GM10266 (cell line): ENCODE measurements at regions not wholly inside any gene's neighbourhood (a gene's known extent, or its start where the extent isn't known, plus 50 kb on each side); places are given as distances from the start of the nearest gene placed in this dataset.

Experiments
- DNase-seq: peaks from one replicate; pipeline ENCODE4 v3.0.0; 2012; ENCODE audit errors: extremely low spot score
- TF ChIP-seq, protein P1 (sequence below): IDR thresholded peaks from 2 replicates; pipeline ENCODE4 v1.5.1; 2012; ENCODE audit warnings: mild to moderate bottlenecking, low read depth; ENCODE audit not compliant: control insufficient read depth, insufficient read depth; ENCODE audit errors: missing control alignments

DNA sequence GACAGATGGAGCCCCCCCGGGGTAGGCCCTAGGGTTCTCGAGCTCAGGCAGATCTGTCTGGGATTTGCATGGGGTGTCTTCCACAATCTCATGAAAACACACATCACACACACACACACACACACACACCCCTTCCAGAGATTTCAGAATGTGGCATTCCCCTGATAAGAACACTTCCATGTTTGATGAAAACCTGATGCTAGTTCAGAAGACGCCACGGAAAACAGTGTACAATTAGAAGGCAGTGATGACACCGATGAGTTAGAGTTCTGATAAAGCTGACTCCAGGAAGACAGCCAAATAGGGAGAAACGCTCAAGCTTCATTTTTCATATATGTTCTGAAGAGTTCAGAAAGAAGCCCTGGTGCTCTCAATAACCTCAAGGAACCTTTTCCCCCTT is 438.7 kb upstream of the JARID2 start:
- TF ChIP-seq, protein P1, sequence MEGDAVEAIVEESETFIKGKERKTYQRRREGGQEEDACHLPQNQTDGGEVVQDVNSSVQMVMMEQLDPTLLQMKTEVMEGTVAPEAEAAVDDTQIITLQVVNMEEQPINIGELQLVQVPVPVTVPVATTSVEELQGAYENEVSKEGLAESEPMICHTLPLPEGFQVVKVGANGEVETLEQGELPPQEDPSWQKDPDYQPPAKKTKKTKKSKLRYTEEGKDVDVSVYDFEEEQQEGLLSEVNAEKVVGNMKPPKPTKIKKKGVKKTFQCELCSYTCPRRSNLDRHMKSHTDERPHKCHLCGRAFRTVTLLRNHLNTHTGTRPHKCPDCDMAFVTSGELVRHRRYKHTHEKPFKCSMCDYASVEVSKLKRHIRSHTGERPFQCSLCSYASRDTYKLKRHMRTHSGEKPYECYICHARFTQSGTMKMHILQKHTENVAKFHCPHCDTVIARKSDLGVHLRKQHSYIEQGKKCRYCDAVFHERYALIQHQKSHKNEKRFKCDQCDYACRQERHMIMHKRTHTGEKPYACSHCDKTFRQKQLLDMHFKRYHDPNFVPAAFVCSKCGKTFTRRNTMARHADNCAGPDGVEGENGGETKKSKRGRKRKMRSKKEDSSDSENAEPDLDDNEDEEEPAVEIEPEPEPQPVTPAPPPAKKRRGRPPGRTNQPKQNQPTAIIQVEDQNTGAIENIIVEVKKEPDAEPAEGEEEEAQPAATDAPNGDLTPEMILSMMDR, result no peak
- DNase-seq, result no peak

DNA sequence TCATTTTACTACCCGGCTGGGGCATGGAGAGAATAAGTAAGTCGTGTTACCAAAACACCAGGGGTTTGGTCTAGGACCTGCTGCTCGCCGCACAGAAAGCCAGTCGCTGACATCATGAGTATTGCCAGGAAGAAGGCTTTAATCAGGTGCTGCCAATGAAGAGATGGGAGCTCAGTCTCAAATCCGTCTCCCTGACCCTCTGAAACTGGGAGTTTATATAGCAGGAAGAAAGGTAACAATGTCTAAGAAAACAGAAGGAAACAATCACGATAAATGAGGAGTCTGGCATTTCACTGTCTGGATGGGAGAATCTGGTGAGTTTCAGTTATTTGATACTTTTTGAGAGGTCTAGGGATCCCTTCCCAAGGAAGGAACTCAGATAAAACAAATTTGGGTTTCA is 437.9 kb upstream of the JARID2 start:
- TF ChIP-seq, protein P1, result no peak

DNA sequence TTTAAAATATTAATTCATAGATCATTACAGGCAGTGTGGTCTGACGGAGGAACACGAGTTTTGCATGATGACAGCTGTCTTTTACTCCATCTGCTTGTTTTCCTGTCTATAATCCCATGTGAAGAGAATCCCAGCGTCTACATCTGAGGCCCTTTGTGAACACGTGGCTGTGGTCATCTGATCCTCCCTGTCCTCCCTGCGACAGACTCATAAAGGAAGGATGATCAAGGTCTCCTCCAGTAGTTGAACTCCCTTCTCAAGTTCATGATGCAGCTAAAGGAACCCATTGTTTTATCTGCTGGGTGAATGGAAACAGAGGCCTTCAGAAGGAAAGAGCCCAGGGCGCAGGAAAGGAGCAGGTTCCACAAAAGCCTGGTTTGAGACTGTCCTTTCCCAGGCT is 435.8 kb upstream of the JARID2 start:
- TF ChIP-seq, protein P1, result no peak
- no peak for DNase-seq

More for the DNA sequence above, 437.9 kb upstream of the JARID2 start:
- no peak for DNase-seq

DNA sequence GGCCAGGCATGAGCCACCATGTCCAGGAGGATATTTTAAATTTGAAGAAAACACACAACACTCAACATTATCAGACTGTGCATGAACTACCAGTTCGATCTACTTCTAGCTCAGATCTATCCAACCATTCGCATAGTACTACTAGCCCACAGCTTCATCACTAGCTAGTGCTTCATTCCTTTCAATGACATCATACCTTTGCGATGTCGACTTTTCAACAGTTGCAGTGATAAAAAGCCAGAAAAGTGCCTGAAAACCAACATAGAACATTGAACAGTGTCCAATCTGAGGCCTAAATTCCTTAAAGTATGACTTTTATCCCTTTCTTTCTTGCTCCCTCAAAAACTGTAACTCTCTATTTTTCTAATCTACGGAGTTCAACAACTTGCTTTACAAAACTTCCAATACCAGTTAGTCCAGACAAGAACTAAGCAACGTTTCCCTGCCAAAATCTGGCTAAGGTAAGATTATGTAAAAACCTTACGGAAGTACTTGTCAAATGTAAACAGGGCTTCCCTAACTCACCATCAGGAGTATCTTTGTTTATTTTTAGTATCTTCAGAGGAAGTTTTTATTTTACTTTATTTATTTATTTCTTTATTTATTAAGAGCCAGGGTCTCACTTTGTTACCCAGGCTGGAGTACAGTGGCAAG is 434.0 kb upstream of the JARID2 start:
- TF ChIP-seq, protein P1, result no peak
- DNase-seq, result no peak

DNA sequence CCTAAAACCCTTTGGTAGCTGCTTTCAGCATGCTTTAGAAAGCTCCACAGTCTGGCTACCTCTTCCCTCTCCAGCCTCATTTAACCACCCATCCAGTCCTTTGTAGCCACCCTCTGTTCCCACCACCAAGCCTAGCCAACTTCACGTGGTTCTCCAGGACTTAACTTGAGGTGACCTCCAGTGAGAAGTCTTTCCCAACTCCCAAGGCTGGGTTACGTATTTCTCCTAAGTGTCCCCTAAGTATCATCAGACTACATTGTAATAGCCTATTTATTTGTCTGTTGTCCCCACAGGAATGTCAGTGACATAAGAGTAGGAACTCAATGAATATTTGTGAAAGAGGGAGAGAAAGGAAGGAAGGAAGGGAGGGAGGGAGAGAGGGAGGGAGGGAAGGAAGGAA is 431.9 kb upstream of the JARID2 start:
- TF ChIP-seq, protein P1, result no peak
- no peak for DNase-seq

DNA sequence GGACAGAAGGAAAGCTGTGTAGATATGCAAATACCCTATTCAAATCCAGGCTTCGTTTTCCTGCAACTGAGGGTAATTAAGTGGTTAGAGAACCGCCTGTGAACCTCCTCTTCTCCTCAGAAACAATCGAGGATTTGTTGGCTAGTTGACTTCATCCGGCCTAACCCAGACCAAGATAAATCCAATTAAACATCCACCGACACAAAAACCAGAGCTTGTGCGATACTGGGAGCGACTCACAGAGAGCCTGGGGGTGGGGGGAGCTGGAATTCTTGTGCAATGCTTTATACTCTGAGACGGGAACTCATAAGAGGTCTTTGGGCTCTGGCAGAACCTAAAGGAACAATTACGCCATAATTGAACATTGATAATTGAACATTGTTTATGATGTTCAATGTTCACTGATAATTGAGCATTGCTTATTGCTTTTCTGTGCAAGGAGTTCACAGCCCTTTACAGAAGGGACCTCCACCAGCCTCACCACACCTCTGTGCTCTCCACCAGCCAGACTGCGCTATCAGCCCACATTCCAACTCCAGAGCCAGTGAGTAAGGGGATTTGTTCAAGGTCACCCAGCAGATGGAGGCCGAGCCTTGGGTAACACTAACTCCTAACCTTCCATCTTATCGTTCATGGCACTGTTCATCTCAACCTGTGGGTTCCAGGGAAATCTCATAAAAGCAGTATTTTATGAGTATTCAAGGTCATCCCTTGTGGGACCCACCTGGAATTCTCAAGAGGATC is 429.6 kb upstream of the JARID2 start:
- no peak for DNase-seq
- TF ChIP-seq, protein P1, result no peak

DNA sequence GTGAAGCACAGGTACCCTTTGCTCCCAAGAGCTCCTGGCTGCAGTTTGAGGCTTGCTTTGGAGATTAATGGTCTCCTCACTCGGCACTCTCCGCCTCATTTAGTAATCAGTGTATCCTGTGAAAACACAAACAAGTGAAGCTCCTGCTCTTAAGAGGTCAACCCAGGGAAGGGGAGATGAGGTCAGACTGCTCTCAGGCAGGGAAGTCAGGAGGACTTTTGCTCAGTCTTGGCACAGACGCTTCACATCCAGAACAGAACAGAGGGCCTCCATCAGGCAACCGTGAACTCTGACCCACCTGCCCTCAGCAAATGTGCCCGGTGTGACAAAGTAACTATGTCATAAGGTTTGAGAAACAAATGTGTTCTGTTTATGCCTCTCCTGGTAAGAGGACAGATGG is 428.8 kb upstream of the JARID2 start:
- DNase-seq, result no peak
- TF ChIP-seq, protein P1, result no peak
